HG03469 (cell line): ENCODE measurements at regions not wholly inside any gene's neighbourhood (a gene's known extent, or its start where the extent isn't known, plus 50 kb on each side); places are given as distances from the start of the nearest gene placed in this dataset.

Source experiments
- ATAC-seq: cut with Tn5 transposase; IDR thresholded peaks from one replicate; pipeline ENCODE4 v1.9.1; 2021; ENCODE audit warnings: mild to moderate bottlenecking, moderate library complexity, moderate number of reproducible peaks; ENCODE audit not compliant: unreplicated experiment

GRCh38 chr16:16780588-16780987 lies 401.6 kb downstream of the NPIPA7 start:
- ATAC-seq, result no peak

GRCh38 chr16:16782153-16782552 lies 403.2 kb downstream of the NPIPA7 start:
- no peak for ATAC-seq

- no peak for ATAC-seq
Observed at GRCh38 chr16:16788004-16788403, 409.1 kb downstream of the NPIPA7 start.

GRCh38 chr16:16790597-16790996 lies 411.7 kb downstream of the NPIPA7 start:
- no peak for ATAC-seq

GRCh38 chr16:16791051-16791450 lies 412.1 kb downstream of the NPIPA7 start:
- ATAC-seq, result no peak

- ATAC-seq, result no peak
Observed at GRCh38 chr16:16797239-16797638, 418.3 kb downstream of the NPIPA7 start.

- ATAC-seq, result no peak
Observed at GRCh38 chr16:16798504-16798903, 419.6 kb downstream of the NPIPA7 start.

GRCh38 chr16:16805809-16806208 lies 426.9 kb downstream of the NPIPA7 start:
- ATAC-seq, result no peak

- no peak for ATAC-seq
Observed at GRCh38 chr16:16815641-16816040, 436.7 kb downstream of the NPIPA7 start.

GRCh38 chr16:16817196-16817595 lies 438.3 kb downstream of the NPIPA7 start:
- ATAC-seq, result no peak

- ATAC-seq, result no peak
Observed at GRCh38 chr16:16821261-16821660, 442.3 kb downstream of the NPIPA7 start.

- no peak for ATAC-seq
Observed at GRCh38 chr16:16828913-16829398, 450.0 kb downstream of the NPIPA7 start.

- ATAC-seq, result no peak
Observed at GRCh38 chr16:16830401-16830800, 451.5 kb downstream of the NPIPA7 start.

- no peak for ATAC-seq
Observed at GRCh38 chr16:16830973-16831372, 452.0 kb downstream of the NPIPA7 start.

GRCh38 chr16:16833165-16833564 lies 454.2 kb downstream of the NPIPA7 start:
- ATAC-seq, result no peak

- no peak for ATAC-seq
Observed at GRCh38 chr16:16850274-16850673, 471.3 kb downstream of the NPIPA7 start.

- ATAC-seq, result no peak
Observed at GRCh38 chr16:16857012-16857411, 478.1 kb downstream of the NPIPA7 start.

GRCh38 chr16:16857603-16858283 lies 478.8 kb downstream of the NPIPA7 start:
- ATAC-seq, result no peak

- ATAC-seq, result no peak
Observed at GRCh38 chr16:16861546-16861945, 482.6 kb downstream of the NPIPA7 start.

- ATAC-seq, result no peak
Observed at GRCh38 chr16:16863672-16864071, 484.7 kb downstream of the NPIPA7 start.

GRCh38 chr16:16864536-16864935 lies 485.6 kb downstream of the NPIPA7 start:
- no peak for ATAC-seq

- ATAC-seq, result no peak
Observed at GRCh38 chr16:16865374-16865773, 486.4 kb downstream of the NPIPA7 start.

GRCh38 chr16:16867973-16868372 lies 489.0 kb downstream of the NPIPA7 start:
- ATAC-seq, result no peak
